Karpas-422 (cell line): ENCODE measurements at regions not wholly inside any gene's neighbourhood (a gene's known extent, or its start where the extent isn't known, plus 50 kb on each side); places are given as distances from the start of the nearest gene placed in this dataset.

Source experiments
- DNase-seq: peaks from one replicate; pipeline ENCODE4 v3.0.0-alpha.2; 2015
- H2AFZ ChIP-seq: fragments of 200-600 bp; sonication (generic); 2 replicates; pipeline ENCODE4 v1.6.1; 2014; ENCODE audit warnings: antibody characterized with exemption, low read length, mixed read lengths
- H3K27ac ChIP-seq: fragments of 200-600 bp; sonication (generic); 2 replicates; pipeline ENCODE4 v1.5.1; 2014; ENCODE audit warnings: mild to moderate bottlenecking, low read length, moderate library complexity
- H3K27me3 ChIP-seq: fragments of 200-600 bp; sonication (generic); 2 replicates; pipeline ENCODE4 v1.6.1; 2014; ENCODE audit warnings: low read length, mixed read lengths
- H3K36me3 ChIP-seq: fragments of 200-600 bp; sonication (generic); 2 replicates; pipeline ENCODE4 v1.6.1; 2014; ENCODE audit warnings: low read length, mixed read lengths; ENCODE audit not compliant: insufficient read depth
- H3K4me1 ChIP-seq: fragments of 200-600 bp; sonication (generic); 2 replicates; pipeline ENCODE4 v1.6.1; 2014; ENCODE audit warnings: mild to moderate bottlenecking, low read length, mixed read lengths
- H3K4me2 ChIP-seq: fragments of 200-600 bp; sonication (generic); 2 replicates; pipeline ENCODE4 v1.6.1; 2014; ENCODE audit warnings: low read length, low read depth, mild to moderate bottlenecking; ENCODE audit not compliant: poor library complexity, severe bottlenecking
- H3K4me3 ChIP-seq: fragments of 200-600 bp; sonication (generic); 2 replicates; pipeline ENCODE4 v1.5.1; 2014; ENCODE audit warnings: mild to moderate bottlenecking, antibody characterized with exemption, low read length, mixed read lengths
- H3K79me2 ChIP-seq: fragments of 200-600 bp; sonication (generic); 2 replicates; pipeline ENCODE4 v1.6.1; 2014; ENCODE audit warnings: mild to moderate bottlenecking, low read length, mixed read lengths
- H3K9ac ChIP-seq: fragments of 200-600 bp; sonication (generic); 2 replicates; pipeline ENCODE4 v1.6.0; 2014; ENCODE audit warnings: low read length
- H3K9me2 ChIP-seq: fragments of 200-600 bp; sonication (generic), shearing (Covaris generic); replicated peaks from 2 replicates; pipeline ENCODE4 v1.6.0; 2014; ENCODE audit warnings: mild to moderate bottlenecking, low read length, moderate library complexity; ENCODE audit not compliant: insufficient read depth
- H3K9me3 ChIP-seq: fragments of 300-700, 200-600 bp; sonication (generic); 2 replicates; pipeline ENCODE4 v1.6.1; 2014; ENCODE audit warnings: low read length, mixed read lengths
- H4K20me1 ChIP-seq: fragments of 200-600 bp; sonication (generic); 2 replicates; pipeline ENCODE4 v1.6.1; 2014; ENCODE audit warnings: mild to moderate bottlenecking, antibody characterized with exemption, low read length, low read depth; ENCODE audit not compliant: insufficient read depth

DNA sequence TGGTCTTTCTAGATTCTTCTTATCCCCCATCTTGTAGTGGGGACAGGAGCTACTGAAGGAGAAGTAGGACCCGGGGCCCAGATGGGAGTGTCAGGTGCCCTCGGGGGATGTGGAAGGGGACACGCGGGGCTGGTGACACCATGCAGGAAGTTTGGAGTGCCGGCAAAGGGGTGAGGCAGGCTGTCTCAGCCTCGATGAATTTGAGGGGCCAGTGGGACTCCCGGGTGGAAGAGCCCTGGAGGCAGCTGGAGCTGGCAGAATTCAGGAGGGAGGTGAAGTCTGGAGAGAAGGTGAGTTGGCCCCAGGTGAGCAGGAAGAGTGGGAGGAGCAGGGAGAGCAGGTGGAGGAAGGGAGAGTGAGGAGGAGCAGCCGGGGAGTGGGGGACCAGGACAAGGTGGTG, 101.7 kb downstream of the CPZ start:
- no peak overlapping the region for H3K4me3 ChIP-seq
- no peaks in the 10 kb centered on the region for H4K20me1 ChIP-seq
- H3K79me2 ChIP-seq, result no peaks in the 10 kb centered on the region
- H2AFZ ChIP-seq, result no peak overlapping the region
- H3K27me3 ChIP-seq, result no peaks in the 10 kb centered on the region
- no peak for DNase-seq
- no peaks in the 10 kb centered on the region for H3K9me2 ChIP-seq
- H3K4me1 ChIP-seq, result no peaks in the 10 kb centered on the region
- no peak overlapping the region for H3K4me2 ChIP-seq
- no peaks in the 10 kb centered on the region for H3K9me3 ChIP-seq
- H3K9ac ChIP-seq, result no peak overlapping the region
- no peak overlapping the region for H3K27ac ChIP-seq
- no peaks in the 10 kb centered on the region for H3K36me3 ChIP-seq

DNA sequence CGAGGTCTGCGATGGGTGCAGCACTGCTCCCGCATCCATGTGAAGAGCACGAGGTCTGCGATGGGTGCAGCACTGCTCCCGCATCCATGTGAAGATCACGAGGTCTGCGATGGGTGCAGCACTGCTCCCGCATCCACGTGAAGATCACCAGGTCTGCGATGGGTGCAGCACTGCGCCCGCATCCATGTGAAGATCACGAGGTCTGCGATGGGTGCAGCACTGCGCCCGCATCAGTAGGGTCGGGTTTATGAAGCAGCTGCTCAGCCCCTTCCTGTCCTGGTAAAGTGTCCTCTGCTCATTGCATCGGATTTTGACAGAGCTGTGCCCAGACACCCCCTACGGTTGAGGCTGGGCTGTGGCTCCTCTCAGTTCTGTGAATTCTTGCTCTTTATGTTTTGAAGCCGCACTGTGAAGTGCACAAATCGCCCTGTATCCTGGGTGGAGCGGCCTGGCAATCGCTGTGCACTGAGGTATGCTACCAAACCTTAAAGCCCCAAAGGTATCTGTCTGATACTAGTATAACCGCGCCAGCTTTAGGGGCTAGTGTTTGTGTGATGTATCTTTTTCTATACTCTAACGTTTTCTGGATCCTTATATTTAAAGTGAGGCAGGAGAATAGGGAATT, 98.7 kb downstream of the CPZ start:
- H3K79me2 ChIP-seq, result no peaks in the 10 kb centered on the region
- no peaks in the 10 kb centered on the region for H3K9me3 ChIP-seq
- no peak overlapping the region for H3K9ac ChIP-seq
- H3K4me3 ChIP-seq, result no peak overlapping the region
- H3K27me3 ChIP-seq, result no peaks in the 10 kb centered on the region
- H4K20me1 ChIP-seq, result no peaks in the 10 kb centered on the region
- DNase-seq, result no peak
- H3K9me2 ChIP-seq, result no peaks in the 10 kb centered on the region
- no peak overlapping the region for H2AFZ ChIP-seq
- H3K4me2 ChIP-seq, result no peak overlapping the region
- H3K36me3 ChIP-seq, result no peaks in the 10 kb centered on the region
- H3K27ac ChIP-seq, result no peak overlapping the region
- H3K4me1 ChIP-seq, result no peaks in the 10 kb centered on the region

DNA sequence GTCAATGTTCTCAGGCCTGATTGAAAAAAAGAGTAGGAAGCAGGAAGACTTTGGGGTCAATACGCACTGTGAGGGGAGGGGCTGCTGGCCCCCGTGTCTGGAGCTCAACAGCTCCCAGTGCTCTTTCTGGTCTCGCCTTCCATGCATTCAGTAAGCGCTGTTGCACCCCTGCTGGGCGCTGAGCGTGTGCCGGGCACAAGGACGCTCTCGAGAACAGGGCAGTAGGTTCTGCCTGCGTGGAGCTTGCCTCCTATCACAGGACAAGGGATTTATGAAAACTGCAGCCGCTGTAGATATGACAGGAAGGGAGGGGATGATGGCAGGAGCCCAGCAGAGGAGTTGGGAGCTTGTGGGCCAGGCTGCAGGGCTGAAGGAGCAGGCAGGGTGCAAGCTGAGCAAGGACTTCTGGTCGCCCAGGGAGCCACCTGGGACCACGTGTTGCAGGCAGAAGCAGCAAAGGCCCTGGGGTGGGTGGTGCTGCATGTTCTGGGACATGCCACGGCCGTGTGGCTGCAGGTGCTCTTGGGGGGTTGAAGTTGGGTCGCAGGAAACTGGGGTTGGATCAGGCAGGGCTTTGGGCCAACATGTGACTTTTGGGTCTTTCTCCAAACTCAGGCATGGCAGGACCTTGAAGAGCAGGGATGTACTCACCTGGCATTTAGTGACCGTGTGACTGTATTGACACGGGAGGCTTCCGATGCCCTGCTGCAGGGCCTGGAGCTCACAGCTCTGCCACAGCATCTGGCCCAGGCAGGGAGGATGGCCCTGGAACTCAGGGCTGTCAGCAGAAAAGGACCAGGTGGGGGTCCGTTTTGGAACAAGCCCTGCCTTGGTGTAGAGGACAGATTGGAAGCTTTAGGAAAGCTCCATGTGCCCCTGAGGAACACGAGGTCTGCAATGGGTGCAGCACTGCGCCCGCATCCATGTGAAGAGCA, 97.9 kb downstream of the CPZ start:
- no peak overlapping the region for H3K4me3 ChIP-seq
- H4K20me1 ChIP-seq, result no peaks in the 10 kb centered on the region
- H3K36me3 ChIP-seq, result no peaks in the 10 kb centered on the region
- H3K4me1 ChIP-seq, result no peaks in the 10 kb centered on the region
- no peaks in the 10 kb centered on the region for H3K9me2 ChIP-seq
- no peak overlapping the region for H3K9ac ChIP-seq
- H3K9me3 ChIP-seq, result no peaks in the 10 kb centered on the region
- no peak overlapping the region for H3K27ac ChIP-seq
- H3K4me2 ChIP-seq, result no peak overlapping the region
- no peaks in the 10 kb centered on the region for H3K79me2 ChIP-seq
- no peak overlapping the region for H2AFZ ChIP-seq
- DNase-seq, result no peak
- no peaks in the 10 kb centered on the region for H3K27me3 ChIP-seq

DNA sequence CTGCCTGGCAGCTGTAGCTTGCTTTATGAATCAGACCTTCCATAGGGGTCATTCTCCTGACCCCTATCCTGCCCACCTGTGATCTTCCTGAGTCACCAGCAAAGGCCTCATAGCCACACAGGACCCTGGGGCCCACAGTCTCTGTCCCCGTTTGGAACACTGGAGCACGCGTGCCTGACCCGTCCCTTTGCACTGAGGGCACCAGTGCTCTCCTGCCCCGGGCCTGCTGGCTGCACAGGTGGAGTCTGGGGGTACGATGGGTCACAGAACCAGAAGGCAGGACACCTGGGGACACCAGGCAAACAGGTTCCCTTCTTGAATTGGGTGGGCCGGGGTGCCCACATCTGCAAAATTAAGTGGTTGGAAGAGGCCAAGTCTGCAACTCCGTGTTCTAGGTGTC, 97.2 kb downstream of the CPZ start:
- Histone ChIP-seq H3K4me2 (no peak overlapping the region), H4K20me1 (no peaks in the 10 kb centered on the region), H3K27ac (no peak overlapping the region), H3K9me2 (no peaks in the 10 kb centered on the region), H2AFZ (no peak overlapping the region), H3K27me3 (no peaks in the 10 kb centered on the region), H3K9me3 (no peaks in the 10 kb centered on the region), H3K4me3 (no peak overlapping the region), H3K36me3 (no peaks in the 10 kb centered on the region), H3K79me2 (no peaks in the 10 kb centered on the region), H3K4me1 (no peaks in the 10 kb centered on the region), H3K9ac (no peak overlapping the region)
- no peak for DNase-seq

DNA sequence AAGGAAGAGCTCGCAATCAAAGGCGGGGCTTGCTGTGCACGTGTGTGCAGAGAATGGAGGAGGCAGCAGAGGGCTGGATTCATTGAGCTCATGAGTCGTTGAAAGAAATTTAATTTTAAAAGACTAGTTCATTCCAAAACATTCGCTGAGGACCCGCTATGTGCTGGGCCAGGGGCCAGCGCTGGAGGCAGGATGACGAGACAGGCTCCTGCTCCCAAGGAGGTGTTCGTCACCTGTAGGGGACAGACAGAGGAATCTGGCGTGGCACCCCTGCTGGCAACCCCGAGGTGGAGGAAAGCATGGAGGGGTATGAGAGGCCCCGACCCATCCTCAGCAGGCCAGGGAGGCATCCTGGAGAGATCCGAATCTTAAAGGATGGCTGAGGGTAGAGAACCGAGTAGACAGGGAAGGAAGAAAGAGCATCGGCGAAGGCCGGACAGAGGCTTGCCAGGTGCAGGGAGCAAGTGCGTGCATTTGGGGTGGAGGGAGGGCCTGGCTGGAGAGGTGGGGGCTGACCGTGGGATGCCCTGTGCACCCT, 96.4 kb downstream of the CPZ start:
- Histone ChIP-seq H3K27ac (no peak overlapping the region), H3K9me3 (no peaks in the 10 kb centered on the region), H3K9ac (no peak overlapping the region), H3K4me3 (no peak overlapping the region), H3K36me3 (no peaks in the 10 kb centered on the region), H4K20me1 (no peaks in the 10 kb centered on the region), H3K79me2 (no peaks in the 10 kb centered on the region), H2AFZ (no peak overlapping the region), H3K4me1 (no peaks in the 10 kb centered on the region), H3K9me2 (no peaks in the 10 kb centered on the region), H3K4me2 (no peak overlapping the region), H3K27me3 (no peaks in the 10 kb centered on the region)
- no peak for DNase-seq

DNA sequence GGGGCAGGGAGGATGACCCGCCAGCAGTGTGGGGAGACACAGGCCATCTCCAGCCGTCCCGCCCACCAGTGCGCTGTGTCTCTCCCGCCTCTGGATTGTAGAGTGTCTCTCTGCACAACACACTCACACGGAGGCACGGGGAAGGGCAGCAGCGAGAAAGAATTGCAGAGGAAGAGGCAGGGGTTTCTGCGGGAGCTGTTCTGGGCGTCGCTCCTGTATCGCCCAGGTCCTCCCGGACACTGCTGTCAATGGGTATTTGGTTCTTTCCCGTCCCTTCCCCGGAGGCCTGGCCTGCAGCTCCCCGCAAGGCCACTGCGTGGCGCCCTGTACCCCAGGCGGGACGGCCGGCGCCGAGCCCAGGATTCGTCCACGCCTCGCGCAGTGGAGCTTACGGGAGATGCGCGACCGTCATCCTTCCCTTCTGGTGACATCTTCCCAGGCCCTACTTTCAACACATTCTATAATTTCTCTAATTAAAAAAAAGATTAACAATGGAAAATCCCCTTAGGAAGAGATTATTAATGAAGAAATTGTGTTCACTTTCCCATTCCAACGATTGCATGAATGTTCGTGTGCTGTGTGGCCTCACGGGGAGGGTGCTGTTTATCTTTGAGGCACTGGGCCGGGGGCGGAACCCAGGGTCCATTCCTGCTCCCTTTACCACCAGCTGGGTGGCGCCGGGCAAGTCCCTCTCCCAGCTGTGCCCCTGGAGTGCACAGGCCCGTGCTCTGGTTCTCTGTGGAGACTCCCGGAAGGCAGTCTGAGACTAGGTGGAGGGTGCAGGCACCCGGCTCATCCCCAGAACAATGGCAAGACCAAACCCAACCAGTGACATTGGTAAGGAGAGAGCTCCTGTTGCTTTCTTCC, 95.7 kb downstream of the CPZ start:
- DNase-seq, result no peak
- Histone ChIP-seq H3K79me2 (no peaks in the 10 kb centered on the region), H3K4me1 (no peaks in the 10 kb centered on the region), H4K20me1 (no peaks in the 10 kb centered on the region), H3K9ac (no peak overlapping the region), H3K4me3 (no peak overlapping the region), H3K27me3 (no peaks in the 10 kb centered on the region), H3K9me2 (no peaks in the 10 kb centered on the region), H3K27ac (no peak overlapping the region), H3K4me2 (no peak overlapping the region), H2AFZ (no peak overlapping the region), H3K36me3 (no peaks in the 10 kb centered on the region), H3K9me3 (no peaks in the 10 kb centered on the region)

DNA sequence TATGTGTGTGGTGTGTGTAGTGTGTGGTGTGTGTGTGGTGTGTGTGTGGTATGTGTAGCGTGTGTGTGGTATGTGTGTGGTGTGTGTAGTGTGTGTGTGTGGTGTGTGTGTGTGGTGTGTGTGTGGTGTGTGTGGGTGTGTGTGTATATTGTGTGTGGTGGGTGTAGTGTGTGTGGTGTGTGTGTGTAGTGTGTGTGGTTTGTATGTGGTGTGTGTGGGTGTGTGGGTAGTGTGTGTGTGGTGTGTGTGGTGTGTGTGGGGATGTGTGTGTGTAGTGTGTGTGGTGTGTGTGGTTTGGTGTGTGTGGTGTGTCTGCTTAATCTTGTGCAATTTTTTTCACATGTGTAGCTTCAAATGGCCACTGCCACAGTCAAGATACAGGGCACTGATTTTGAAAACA, 94.5 kb downstream of the CPZ start:
- Histone ChIP-seq H3K9me3 (no peaks in the 10 kb centered on the region), H2AFZ (no peak overlapping the region), H3K36me3 (no peaks in the 10 kb centered on the region), H4K20me1 (no peaks in the 10 kb centered on the region), H3K4me1 (no peaks in the 10 kb centered on the region), H3K79me2 (no peaks in the 10 kb centered on the region), H3K27ac (no peak overlapping the region), H3K9ac (no peak overlapping the region), H3K4me2 (no peak overlapping the region), H3K4me3 (no peak overlapping the region), H3K27me3 (no peaks in the 10 kb centered on the region), H3K9me2 (no peaks in the 10 kb centered on the region)
- no peak for DNase-seq

DNA sequence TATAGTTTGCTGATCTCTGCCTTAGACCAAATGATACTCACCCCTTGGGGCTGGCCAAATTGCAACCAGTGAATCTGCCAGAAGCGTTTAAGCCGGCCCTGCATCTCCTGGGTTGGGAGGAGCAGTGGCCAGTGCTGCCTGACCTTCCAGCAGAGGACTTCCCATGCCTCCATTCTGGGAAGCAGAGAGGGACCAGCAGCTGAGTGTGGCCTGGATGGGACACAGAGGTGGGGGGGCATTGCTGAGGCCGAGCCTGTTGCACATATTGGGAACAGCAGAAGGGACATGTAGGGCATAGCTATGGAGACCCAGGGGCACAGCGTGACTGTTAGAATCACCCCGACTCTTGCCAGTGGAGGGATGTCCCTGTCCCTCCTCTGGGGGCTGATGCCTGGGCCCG, 93.3 kb downstream of the CPZ start:
- DNase-seq, result no peak
- no peaks in the 10 kb centered on the region for H3K9me2 ChIP-seq
- no peak overlapping the region for H3K27ac ChIP-seq
- H3K79me2 ChIP-seq, result no peaks in the 10 kb centered on the region
- no peaks in the 10 kb centered on the region for H4K20me1 ChIP-seq
- H3K4me2 ChIP-seq, result no peak overlapping the region
- no peaks in the 10 kb centered on the region for H3K9me3 ChIP-seq
- no peaks in the 10 kb centered on the region for H3K27me3 ChIP-seq
- H2AFZ ChIP-seq, result no peak overlapping the region
- H3K9ac ChIP-seq, result no peak overlapping the region
- no peak overlapping the region for H3K4me3 ChIP-seq
- no peaks in the 10 kb centered on the region for H3K4me1 ChIP-seq
- no peaks in the 10 kb centered on the region for H3K36me3 ChIP-seq
